ENCODE measurements at regions not wholly inside any gene's neighbourhood (a gene's known extent, or its start where the extent isn't known, plus 50 kb on each side); places are given as distances from the start of the nearest gene placed in this dataset.

DNA sequence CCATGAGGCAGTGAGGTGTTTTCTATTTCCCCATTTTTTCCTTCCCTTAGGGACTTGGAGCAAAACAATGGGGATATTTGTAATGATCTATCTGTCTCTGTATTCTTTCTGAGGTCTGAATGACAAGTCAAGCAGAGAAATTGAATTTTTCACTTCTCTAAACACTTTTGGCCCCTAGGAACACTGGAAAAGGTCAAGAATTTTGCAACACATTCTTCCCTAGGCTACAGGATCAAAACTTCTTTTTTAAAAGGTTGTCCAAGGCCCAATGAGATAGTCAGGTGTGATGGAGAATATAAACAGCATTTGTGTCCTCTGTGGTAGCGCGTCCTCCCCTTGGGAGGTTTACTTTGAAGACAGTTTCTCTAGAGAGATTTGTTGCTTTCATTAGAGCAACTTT is 620.5 kb downstream of the TLR4 start:
- H3K36me3 Mint-ChIP-seq (ENCODE audit: insufficient read depth, unreplicated experiment) = no peaks in the 10 kb centered on the region
- Histone ChIP-seq H3K4me1 (no peaks in the 10 kb centered on the region), H3K9me3 (no peaks in the 10 kb centered on the region), H3K27me3 (replicated peaks; ENCODE audit: control insufficient read depth, insufficient read depth, low read length) (no peaks in the 10 kb centered on the region), H3K4me3 (ENCODE audit: low read depth, low read length) (no peak overlapping the region), H3K36me3 (ENCODE audit: control insufficient read depth, insufficient read depth, low read length) (no peaks in the 10 kb centered on the region)
- ChIA-PET POLR2A (no interaction called here), CTCF (no interaction called here)
- H3K27me3 Mint-ChIP-seq (ENCODE audit: insufficient read depth, unreplicated experiment) = peaks cover 3% of the 10 kb centered on the region
- H3K9me3 Mint-ChIP-seq (ENCODE audit: unreplicated experiment) = no peaks in the 10 kb centered on the region
- intact Hi-C loops (cut with micrococcal nuclease; ENCODE audit: unreplicated experiment) = no loop called here
- no peak overlapping the region for H3K4me3 Mint-ChIP-seq (ENCODE audit: unreplicated experiment)
- TF ChIP-seq, protein P1, sequence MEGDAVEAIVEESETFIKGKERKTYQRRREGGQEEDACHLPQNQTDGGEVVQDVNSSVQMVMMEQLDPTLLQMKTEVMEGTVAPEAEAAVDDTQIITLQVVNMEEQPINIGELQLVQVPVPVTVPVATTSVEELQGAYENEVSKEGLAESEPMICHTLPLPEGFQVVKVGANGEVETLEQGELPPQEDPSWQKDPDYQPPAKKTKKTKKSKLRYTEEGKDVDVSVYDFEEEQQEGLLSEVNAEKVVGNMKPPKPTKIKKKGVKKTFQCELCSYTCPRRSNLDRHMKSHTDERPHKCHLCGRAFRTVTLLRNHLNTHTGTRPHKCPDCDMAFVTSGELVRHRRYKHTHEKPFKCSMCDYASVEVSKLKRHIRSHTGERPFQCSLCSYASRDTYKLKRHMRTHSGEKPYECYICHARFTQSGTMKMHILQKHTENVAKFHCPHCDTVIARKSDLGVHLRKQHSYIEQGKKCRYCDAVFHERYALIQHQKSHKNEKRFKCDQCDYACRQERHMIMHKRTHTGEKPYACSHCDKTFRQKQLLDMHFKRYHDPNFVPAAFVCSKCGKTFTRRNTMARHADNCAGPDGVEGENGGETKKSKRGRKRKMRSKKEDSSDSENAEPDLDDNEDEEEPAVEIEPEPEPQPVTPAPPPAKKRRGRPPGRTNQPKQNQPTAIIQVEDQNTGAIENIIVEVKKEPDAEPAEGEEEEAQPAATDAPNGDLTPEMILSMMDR (IDR thresholded peaks at IDR 0.05; ENCODE audit: insufficient read depth in 1 of 2, low read depth in 1 of 2, low read length in 1 of 2, severe bottlenecking in 1 of 2, unreplicated experiment in 1 of 2) = no peak
- BruUV-seq (replicated peaks) = no TSS peak
- H3K4me1 Mint-ChIP-seq (ENCODE audit: low read depth, unreplicated experiment) = no peaks in the 10 kb centered on the region
- H3K27ac Mint-ChIP-seq (ENCODE audit: unreplicated experiment) = no peak overlapping the region
- no peak for DNase-seq

DNA sequence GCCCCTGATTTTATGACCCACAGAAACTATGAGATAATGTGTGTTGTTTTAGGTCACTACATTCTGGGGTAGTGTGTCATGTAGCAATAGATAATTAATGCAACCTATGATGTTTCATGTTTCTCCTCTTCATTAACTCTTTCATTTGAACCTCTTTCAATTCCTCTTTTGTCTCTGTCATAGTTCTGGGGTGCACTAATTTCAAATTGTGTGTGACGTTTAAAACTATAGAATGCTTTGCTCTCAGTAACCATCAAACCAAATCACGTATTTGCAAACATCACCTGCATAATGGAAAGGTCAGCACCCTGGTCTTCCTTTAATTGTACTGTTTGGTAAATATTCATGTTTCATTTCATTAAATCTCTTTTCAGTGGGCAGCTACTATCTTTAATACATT is 621.6 kb downstream of the TLR4 start:
- Mint-ChIP-seq H3K4me1 (ENCODE audit: low read depth, unreplicated experiment) (no peaks in the 10 kb centered on the region), H3K27ac (ENCODE audit: unreplicated experiment) (no peak overlapping the region), H3K27me3 (ENCODE audit: insufficient read depth, unreplicated experiment) (peaks cover 3% of the 10 kb centered on the region), H3K36me3 (ENCODE audit: insufficient read depth, unreplicated experiment) (no peaks in the 10 kb centered on the region), H3K4me3 (ENCODE audit: unreplicated experiment) (no peak overlapping the region), H3K9me3 (ENCODE audit: unreplicated experiment) (no peaks in the 10 kb centered on the region)
- CTCF ChIA-PET = no interaction called here
- DNase-seq = no peak
- H3K36me3 ChIP-seq (ENCODE audit: control insufficient read depth, insufficient read depth, low read length) = no peaks in the 10 kb centered on the region
- H3K4me1 ChIP-seq = no peaks in the 10 kb centered on the region
- H3K9me3 ChIP-seq = no peaks in the 10 kb centered on the region
- TF ChIP-seq, protein P1 (IDR thresholded peaks at IDR 0.05; ENCODE audit: insufficient read depth in 1 of 2, low read depth in 1 of 2, low read length in 1 of 2, severe bottlenecking in 1 of 2, unreplicated experiment in 1 of 2) = no peak
- no peak overlapping the region for H3K4me3 ChIP-seq (ENCODE audit: low read depth, low read length)
- H3K27me3 ChIP-seq (replicated peaks; ENCODE audit: control insufficient read depth, insufficient read depth, low read length) = no peaks in the 10 kb centered on the region
- BruUV-seq (replicated peaks) = no TSS peak
- intact Hi-C loops (cut with micrococcal nuclease; ENCODE audit: unreplicated experiment) = no loop called here
- POLR2A ChIA-PET = no interaction called here

DNA sequence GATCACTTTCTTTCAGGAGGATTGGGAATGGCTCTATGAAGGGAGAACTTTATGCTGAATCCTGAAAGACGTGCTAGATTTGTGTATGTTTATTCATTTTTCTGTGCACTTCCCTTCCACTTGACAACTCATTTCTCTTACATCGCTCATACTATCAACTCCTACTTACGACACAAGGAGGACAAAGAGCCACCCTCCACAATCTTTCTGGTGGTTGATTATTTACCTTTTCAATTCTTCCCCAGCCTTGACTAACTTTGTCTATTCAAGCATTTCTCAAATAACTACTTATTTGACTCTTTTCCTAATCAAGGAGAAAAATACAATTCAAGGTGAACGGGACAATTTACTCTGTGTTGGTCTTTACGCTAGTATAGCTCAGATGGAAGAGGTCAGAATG is 622.1 kb downstream of the TLR4 start:
- no peak overlapping the region for H3K27ac Mint-ChIP-seq (ENCODE audit: unreplicated experiment)
- intact Hi-C loops (cut with micrococcal nuclease; ENCODE audit: unreplicated experiment) = no loop called here
- no TSS peak for BruUV-seq (replicated peaks)
- H3K4me1 Mint-ChIP-seq (ENCODE audit: low read depth, unreplicated experiment) = no peaks in the 10 kb centered on the region
- no peaks in the 10 kb centered on the region for H3K4me1 ChIP-seq
- TF ChIP-seq, protein P1 (IDR thresholded peaks at IDR 0.05; ENCODE audit: insufficient read depth in 1 of 2, low read depth in 1 of 2, low read length in 1 of 2, severe bottlenecking in 1 of 2, unreplicated experiment in 1 of 2) = no peak
- no peak overlapping the region for H3K4me3 Mint-ChIP-seq (ENCODE audit: unreplicated experiment)
- no peak overlapping the region for H3K4me3 ChIP-seq (ENCODE audit: low read depth, low read length)
- no peaks in the 10 kb centered on the region for H3K27me3 ChIP-seq (replicated peaks; ENCODE audit: control insufficient read depth, insufficient read depth, low read length)
- CTCF ChIA-PET = no interaction called here
- POLR2A ChIA-PET = no interaction called here
- no peaks in the 10 kb centered on the region for H3K9me3 Mint-ChIP-seq (ENCODE audit: unreplicated experiment)
- H3K9me3 ChIP-seq = no peaks in the 10 kb centered on the region
- no peaks in the 10 kb centered on the region for H3K36me3 ChIP-seq (ENCODE audit: control insufficient read depth, insufficient read depth, low read length)
- H3K36me3 Mint-ChIP-seq (ENCODE audit: insufficient read depth, unreplicated experiment) = no peaks in the 10 kb centered on the region
- peaks cover 3% of the 10 kb centered on the region for H3K27me3 Mint-ChIP-seq (ENCODE audit: insufficient read depth, unreplicated experiment)
- DNase-seq = no peak

Data from Caco-2 (cell line).